ENCODE measurements at regions not wholly inside any gene's neighbourhood (a gene's known extent, or its start where the extent isn't known, plus 50 kb on each side); places are given as distances from the start of the nearest gene placed in this dataset.
A peak's percentile ranks its signal among the peaks of the same experiment; 100 is the strongest.
"Not testable (repeated sequence)": the region's sequence is repeated elsewhere in the genome, so short reads cannot be mapped to it uniquely, and the experiment has no call there.

DNA sequence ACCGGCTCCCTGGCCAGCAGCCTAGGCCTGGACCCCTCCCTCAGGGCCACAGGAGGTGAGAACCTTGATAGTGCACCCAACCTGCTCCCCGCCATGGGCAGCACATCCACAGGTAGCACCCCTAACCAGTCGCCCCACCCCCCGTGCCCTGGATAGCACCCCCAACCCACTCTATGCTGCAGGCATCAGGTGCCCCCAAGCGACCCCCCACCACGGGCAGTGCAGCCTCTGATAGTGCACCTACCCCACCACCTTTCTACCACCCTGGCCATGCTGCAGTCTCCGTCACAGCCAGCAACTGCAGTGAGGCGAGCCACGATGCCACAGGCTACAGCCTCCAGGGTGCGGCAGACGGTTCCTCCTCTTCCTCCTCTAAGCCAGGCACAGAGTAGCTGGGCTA is 55.6 kb downstream of the SOWAHC start:
- DNase-seq (ENCODE audit: low spot score), result no peak

DNA sequence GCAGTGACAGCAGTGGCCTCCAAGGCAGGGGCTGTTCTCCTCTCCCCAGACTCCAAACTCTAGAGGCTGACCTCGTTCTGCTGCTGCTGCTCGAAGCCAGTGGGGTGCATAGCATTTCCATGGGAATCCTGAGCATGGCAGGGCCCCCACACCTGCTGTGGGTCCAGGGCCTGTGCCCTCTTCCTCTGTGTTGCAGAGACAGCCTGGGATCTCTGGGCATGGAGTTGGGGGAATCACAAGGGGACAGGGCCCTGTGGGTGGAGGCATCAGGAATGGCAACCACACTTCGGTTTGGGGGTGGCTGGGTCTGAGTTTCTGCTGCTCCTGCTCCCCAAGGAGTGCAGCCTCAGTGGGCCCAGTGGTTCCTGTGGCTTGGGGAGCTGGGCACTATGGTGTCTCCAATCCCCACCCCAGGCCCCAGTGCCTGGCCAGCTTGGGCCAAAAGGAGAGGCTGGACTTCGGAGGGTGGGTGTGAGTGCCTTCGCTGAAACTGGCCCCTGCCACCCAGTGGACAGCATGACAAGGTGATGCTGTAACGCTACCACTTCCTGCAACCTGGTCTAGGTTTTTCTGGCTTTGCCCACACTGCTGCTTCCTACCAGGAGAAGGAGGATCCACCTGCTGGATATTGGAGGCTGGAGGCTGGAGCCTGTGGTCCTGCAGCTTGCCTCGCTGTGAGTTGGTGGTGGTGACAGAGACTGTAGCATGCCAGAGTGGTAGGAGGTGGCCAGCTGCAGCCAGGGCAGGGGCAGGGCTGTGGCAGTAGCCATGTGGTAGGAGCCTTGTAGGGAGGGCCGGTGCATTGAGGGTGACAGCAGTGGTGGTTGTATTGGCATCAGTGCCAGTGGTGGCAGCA is 56.6 kb downstream of the SOWAHC start:
- no peak for DNase-seq (ENCODE audit: low spot score)

DNA sequence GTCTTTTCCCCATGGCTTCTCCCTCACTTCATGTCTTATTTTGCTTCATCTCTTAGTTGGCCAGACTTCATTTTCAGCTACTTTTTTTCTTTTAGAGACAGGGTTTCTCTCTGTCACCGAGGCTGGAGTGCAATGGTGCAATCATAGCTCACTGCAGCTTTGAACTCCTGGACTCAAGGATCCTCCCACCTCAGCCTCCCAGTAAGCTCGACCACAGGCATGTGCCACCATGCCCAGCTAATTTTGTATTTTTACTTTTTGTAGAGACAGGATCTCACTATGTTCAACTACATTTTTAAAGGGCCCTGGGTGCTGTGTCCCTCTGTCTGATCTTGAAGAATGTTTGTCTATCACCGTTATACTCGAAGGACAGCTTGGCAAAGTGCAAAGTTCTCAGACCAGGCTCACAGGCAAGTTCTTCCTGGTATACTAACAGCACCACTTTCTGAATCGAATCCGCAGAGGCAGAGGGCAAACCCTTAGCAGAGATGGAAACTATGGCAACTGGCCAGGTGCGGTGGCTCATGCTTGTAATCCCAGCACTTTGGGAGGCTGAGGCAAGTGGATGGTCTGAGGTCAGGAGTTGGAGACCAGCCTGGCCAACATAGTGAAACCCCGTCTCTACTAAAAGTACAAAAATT is 60.9 kb downstream of the SOWAHC start:
- no peak for DNase-seq (ENCODE audit: low spot score)

DNA sequence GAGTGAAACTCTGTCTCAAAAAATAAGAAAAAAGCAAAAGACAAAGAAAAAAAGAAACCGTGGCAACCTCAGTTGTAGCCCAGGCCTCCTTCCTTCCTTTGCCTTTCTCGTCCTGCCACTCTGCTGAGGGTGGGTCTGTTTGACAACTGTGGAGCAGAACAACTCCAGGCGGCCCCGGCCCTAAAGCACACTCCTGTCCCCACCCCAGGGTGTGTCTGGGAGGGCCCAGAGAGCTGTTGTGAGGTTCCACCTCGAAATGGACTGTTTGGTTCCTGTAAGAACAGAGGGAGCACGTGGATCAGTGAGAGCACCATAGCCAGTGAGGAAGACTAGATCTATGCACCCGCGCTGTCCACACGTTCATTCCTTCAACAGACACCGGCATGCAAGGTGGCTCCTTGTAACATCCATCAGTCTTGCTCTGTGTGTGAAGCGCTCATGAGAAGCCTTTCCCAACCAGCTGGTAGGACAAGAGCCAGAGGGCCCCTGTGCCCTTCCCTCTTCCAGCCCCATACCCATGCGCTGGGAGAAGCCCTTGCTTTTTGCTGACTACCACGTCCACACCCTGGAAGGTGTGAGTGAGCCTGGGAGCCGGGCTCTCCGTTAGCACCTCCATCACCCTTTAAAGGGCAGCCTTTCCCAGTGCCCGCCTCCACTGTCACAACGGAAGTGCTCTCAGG is 61.6 kb downstream of the SOWAHC start:
- DNase-seq (ENCODE audit: low spot score), result no peak

DNA sequence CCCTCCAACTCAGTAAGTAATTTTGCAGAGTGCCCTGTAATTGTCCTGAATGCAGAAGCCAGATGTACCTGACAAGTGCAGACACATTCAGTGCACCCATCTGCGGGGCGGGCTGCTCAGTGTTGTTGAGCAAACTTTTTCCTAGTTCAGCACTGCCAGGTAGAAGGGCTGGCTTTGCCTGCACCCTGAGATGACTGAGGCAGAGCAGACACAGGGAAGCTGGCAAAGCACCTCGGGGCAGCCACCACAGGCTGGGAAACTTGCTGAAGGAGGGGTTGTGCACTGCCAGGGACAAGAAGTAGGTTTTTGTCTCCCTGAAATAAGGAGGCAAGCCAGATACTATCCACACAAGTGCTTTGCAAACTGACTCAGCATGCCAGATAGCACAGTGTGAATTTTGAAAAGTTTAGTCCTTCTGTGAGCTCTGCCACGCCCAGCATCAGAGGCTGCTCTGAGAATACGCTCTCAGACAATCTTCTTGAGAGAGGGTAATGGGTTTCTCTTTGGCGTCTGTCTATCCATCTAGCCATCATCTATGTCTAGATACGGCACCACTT is 62.3 kb downstream of the SOWAHC start:
- no peak for DNase-seq (ENCODE audit: low spot score)

DNA sequence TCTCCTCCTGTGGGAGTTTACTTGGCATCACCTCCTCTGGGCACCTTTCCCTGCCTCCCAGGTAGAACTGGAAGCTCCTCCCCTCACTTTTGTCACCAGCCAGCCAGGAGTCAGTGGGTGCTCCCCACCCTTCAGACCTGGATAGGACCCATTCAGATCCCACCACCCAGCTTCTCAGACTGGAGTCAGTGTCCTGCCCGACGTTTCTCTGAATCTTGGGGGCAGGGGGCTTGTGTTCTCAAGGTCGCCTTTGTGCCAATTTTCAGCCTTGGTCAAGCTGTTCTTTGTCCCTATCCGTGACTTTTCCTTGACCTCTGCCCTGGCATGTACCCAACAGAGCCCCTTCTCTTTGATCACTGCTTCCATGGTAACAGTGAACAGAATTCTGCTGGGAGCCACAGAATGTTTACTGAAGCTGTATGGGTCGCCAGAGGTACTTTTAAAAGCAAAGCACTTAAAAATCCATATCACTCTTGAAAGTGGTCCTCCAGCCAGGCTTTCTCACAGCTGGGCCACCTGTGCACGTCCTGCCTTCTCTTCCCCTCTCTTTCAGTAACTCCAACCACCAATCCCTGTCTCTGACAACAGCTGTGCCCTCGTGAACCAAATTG is 63.1 kb downstream of the SOWAHC start:
- DNase-seq (ENCODE audit: low spot score), result not testable (repeated sequence)

DNA sequence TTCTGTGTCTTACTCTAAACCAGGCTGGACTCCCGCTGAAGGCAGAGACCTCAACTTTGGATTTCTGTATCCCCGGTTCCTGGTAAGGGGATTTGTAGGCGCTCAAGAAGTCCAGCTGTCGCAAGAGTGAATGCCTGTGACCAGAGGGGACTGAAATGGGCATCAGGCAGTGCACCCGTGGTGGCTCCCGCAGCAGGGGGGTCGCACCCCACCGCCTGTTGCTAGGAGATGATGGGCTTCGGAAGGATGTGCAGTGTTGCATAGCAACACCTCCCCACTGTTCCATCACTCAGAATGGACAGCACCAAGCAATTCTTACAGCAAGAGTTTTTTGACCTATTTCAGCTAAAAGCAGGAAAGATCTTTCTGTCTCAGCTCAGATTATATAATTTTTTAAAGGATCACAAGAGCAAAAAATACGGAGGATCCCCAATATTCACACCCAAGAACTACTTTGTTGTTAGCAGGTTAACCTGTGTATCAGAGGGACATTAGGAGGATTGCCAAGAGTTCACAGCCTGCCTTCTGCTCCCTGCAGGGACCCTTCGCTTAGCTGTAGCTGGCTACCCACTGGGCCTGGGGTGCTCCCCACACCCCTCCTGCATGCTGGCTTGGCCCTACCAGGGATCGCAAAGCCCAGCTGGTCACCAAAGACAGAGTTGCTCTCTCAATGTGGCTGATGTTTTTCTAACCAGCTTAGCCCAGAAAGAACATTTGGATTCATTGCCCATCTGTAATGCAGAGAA is 63.8 kb downstream of the SOWAHC start:
- peak; percentile 65 for DNase-seq (ENCODE audit: low spot score)

DNA sequence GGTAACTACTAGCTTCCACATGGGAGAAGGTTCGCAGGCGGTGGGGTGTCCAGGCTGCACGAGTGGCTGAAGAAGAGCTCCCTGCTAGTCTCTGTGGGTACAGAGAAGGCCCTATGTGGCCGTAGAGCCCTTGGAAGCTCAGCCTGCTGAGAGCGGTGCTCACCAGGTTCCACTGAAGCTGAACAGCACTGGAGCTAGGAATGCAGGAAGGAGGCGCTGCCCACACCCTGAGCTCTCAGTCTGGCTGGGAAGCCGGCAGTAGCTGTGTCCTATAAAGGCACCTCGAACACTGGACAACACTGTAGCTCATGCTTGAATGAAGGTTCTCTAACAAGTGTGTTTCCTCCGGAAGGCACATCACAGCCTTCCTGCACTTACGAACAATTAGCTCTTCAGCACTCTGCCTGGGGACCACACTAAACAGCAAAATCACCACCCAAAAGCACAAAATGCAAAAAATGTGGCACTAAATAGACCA is 64.6 kb downstream of the SOWAHC start:
- not testable (repeated sequence) for DNase-seq (ENCODE audit: low spot score)

DNA sequence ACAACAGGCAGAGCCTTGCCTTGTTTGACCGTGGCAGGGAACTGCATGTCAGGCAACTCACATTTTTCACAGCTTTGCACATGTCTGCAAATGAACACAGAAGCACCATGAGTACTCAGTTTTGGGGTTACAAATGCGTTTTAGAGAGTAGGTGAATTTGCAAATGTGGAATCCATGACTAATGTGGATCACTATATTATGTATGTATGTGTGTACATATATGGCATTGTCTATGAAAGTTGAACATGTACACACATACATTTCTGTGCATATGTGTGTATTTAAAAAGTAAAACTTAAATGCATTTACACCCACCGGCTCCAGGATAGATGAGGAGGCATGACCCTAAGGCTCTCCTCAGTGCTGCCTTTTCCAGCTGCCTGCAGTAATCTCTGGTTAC is 65.1 kb downstream of the SOWAHC start:
- DNase-seq (ENCODE audit: low spot score), result no peak

DNA sequence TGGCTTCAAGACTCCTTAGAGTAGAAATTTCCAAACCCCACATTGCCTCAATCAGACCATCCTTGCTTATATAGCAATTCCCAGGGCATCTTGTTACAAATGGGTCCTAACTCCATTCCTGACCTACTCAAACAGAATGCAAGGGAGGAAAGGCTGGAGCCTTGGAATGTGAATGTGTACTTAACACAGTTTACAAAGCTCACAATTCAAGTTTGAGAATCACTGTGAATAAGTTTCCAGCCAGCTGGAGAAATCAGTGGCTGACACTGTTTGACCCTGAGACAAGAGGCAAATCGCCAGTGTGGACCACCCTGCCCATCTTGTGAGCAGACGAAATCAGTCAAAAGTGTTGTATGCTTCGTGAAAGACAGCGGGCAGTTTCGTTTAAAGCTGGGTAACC is 65.5 kb downstream of the SOWAHC start:
- no peak for DNase-seq (ENCODE audit: low spot score)

DNA sequence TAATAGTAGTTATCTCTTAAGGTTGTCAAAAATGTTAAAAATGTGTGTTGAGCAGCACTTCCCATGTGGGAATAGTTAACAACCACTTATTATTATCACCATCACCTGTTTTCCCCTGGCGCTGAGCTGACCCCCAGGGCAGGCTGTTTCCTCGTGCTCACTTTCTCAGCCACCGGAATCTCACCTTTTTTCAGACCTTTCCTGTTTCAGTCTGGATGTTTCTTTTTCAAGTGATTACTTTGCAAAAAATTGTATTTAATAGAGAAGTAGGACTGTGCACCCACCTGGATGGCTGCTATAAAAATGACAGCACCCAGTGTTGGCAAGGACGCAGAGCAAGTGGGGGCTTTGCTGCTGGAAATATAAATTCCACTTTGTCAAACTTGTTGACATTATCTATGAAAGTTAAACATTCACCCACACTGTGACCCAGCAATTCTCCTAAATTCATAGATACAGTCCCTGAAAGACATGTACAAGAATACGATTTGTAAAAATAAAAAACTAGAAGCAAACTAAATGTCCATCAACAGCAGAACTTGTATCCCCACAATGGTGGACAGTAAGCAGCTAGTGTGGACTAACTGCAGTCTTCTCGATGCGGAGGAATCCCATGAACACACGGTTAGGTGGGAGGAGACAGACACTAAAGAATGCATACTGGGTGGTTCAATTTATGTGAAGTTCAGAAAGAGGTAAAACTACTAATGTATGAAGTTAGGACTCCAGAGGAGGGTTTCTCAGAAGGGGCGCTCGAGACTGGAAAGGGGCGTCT is 66.5 kb downstream of the SOWAHC start:
- DNase-seq (ENCODE audit: low spot score), result no peak

DNA sequence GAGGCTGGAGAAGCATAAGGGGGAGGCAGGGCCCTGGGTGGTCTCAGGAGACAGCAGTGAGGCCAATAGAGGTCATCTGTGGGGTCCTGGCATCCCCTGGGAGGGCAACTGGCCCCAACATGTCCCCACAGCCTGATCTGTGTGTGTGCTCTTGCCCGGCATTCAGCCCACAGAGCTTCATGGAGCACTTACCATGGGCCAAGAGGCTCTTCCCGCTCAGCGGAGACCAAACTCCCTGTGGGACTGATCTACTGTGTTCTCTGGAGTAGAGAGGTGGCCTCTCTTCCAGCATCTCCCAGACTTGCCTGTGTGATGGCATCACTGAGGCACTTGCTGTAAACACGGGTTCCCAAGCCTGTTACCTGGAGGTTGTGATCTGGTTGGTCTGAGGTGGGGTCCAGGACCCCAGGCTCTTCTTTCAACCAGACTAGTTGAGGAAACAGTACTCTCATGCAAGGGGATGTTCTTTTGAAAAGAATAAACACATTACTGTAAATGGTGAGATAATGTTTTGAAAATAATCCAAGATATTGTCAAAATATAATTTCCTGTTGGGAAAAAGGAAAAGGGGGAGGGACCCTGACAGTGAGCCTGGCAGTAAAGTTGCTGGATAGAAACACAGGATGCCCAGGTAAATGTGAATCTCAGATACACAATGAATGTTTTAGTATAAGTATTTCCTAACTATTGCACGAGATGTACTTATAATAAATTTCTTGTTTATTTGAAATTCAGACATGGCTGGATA is 67.6 kb downstream of the SOWAHC start:
- DNase-seq (ENCODE audit: low spot score), result no peak

DNA sequence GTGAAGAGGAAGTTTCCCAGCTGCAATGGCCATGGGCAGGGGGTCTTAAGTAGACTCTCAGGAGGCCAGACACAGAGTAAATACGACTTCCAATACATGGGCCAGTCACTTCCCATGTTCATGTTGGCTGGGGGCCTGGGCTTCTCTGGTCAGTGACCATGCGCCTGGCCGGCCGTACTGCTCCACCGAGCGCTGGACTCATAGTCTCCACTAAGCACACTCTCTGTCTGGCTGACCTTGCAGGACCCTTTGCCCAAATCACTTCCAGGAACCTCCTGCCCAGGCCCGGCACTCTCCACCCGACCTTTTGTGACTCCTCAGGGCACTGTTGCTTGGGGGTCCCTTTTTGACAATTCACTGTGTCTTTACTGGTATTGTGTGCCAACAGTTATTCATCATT is 69.3 kb downstream of the SOWAHC start:
- DNase-seq (ENCODE audit: low spot score), result no peak

DNA sequence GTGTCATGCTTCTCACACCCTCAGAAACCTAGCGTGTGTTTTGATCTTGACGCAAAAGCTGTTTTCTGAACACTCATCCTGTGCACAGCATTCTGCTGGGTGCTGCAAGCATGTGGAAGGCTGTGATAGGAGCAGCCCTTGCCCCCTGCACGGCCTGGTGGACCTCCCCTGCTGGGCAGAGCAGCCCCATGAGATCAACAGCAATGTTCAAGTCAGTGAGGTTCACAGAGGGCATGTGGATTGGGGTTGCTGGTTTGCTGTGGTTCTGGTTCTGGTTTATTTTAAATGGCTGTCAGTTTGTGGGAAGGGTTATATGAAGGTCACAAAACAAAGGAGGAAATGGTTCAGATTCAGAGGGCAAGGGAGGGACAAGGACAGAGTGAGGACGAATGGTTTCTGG is 71.3 kb downstream of the SOWAHC start:
- no peak for DNase-seq (ENCODE audit: low spot score)

DNA sequence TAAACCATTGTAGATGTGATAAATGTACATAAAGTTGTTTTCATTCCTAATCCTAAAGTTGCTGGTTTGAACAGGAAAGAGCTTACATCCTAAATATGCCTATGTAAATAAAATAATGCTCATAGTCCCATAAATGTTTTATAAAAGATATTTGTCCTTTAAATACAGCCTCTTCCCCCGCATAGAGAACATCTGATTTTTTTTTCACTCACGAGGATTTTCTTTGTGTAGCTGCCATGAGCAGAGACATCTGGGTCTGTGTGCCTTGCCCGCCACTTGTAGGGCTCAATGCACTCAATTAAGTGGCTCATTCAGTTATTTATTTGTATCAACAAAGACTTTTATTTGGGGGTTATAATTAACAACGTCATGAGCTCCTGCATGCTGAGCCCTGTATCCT is 72.8 kb downstream of the SOWAHC start:
- DNase-seq (ENCODE audit: low spot score), result no peak

DNA sequence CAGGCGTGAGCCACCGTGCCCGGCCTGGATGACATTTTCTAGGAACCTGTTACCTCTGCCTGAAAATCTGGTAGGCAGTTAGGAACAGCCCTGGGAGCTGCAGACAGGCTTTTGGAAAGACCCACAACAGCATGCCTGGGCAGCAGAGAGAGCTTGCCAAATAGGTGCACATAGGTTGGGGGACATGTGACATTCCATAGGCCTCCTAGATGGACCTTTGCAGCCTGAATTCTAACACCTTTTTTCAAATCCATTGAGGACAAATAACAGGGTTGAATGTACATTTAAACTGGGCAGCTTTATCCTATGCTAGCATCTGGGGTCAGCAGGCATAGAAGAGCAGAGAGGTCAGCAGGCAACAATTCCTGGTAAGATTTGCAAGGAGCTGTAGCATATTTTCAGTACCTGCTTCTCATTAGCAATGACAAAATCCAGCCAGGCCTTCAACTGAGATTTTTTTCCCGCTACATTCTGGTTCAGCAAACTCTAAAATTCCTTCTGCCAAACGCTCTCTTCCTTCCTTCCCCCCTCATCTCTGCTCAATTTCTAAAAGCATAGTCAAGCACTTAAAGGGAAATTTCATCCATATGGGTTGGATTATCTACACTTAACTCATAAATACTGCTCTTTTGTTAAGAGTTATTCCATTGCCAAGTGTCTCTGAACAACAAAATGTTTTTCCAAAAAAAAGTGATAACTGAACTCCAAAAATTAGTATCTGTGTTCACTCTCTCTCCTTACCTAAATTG is 75.2 kb downstream of the SOWAHC start:
- peak; percentile 19 for DNase-seq (ENCODE audit: low spot score)

DNA sequence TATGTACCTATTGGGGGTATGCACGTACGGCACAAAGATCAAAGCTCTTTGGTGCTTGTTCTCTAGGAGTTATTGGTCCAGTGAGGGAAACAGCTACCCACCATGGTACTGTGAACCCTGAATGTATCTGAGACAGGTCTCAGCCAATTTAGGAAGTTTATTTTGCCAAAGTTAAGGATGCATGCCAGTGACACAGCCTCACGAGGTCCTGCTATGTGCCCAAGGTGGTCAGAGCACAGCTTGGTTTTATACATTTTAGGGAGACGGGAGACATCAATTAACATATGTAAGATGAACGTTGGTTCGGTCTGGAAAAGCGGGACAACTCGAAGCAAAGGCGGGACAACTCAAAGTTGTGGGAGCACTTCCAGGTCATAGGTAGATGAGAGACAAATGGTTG is 75.8 kb downstream of the SOWAHC start:
- DNase-seq (ENCODE audit: low spot score), result peak; percentile 25

DNA sequence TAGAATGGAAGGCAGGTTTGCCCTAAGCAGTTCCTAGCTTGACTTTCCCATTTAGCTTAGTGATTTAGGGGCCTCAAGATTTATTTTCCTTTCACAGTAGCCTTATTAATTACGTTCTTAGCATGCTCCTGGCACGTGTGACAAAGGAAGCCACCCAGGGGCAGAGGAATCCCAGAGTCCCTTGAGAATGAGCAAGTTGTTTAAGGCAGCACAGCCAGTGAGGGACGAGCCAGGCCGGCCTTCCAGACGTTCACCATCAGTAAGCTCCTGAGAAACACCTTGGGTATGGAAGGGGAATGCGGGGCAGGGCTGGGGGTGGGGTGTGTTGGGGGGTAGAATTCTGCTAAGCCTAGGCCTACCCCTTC is 76.3 kb downstream of the SOWAHC start:
- peak; percentile 40 for DNase-seq (ENCODE audit: low spot score)

DNA sequence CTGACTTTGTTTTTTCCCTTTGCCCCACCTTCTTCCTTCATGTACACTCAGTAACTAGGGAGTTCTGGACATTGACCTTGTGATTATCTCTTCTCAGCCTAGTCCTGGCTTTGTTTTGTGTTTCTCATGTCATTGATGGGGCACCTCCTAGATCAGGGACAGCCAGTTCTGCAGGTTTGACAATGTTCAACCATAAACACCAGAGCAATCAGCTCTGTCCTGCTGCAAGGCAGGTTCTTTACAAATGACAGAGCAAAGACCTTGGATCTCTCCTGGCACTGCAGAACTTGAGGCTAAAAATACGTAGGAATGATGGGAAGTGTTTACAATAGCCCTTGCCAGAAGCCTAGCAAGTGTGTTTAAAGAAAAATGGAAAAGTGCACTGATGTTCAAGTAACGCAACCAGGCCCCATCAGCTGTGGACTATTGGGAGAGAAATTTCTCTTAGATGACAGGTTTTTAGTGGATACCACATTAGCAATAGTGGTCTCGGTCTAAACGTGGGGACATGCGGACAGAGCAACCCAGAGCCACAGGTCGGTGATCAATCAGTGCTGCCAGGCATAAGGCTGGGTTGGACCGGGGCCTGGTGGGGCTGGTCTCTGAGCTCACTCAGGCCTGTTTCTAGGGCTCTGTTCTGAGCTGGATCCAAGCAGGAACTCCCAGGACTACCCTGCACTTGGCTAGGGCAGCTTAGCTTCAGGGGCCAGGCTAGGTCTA is 76.8 kb downstream of the SOWAHC start:
- DNase-seq (ENCODE audit: low spot score), result peak; percentile 29

Data from ecto neural progenitor cell (in vitro differentiated cells).